LNCAP (cell line): ENCODE measurements at regions not wholly inside any gene's neighbourhood (a gene's known extent, or its start where the extent isn't known, plus 50 kb on each side); places are given as distances from the start of the nearest gene placed in this dataset.

Experiments used
- TF ChIP-seq, protein P1 (sequence below): fragments of 450-650 bp; IDR thresholded peaks from 2 replicates; pipeline ENCODE4 v1.5.1; 2017; ENCODE audit warnings: mild to moderate bottlenecking

DNA sequence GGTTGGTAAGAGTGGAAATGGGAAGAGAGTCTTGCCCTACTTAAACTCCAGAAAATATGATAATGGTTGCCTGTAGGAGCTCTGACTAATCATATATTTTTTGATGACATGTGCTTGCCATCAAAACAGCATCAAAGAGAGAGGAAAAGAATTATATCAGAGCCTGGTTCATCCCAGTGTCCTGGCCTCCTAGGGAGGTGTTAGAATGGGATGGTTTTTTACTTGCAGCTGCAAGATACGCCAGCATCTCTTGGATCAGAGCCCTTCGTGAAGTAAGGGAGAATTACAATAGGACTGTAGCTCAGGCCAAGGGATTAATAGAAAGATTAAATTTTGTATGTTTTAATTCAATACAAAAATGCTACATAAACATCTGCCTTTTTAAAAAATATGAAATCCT, 177.6 kb upstream of the HDAC9 start:
- TF ChIP-seq, protein P1, sequence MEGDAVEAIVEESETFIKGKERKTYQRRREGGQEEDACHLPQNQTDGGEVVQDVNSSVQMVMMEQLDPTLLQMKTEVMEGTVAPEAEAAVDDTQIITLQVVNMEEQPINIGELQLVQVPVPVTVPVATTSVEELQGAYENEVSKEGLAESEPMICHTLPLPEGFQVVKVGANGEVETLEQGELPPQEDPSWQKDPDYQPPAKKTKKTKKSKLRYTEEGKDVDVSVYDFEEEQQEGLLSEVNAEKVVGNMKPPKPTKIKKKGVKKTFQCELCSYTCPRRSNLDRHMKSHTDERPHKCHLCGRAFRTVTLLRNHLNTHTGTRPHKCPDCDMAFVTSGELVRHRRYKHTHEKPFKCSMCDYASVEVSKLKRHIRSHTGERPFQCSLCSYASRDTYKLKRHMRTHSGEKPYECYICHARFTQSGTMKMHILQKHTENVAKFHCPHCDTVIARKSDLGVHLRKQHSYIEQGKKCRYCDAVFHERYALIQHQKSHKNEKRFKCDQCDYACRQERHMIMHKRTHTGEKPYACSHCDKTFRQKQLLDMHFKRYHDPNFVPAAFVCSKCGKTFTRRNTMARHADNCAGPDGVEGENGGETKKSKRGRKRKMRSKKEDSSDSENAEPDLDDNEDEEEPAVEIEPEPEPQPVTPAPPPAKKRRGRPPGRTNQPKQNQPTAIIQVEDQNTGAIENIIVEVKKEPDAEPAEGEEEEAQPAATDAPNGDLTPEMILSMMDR = no peak

DNA sequence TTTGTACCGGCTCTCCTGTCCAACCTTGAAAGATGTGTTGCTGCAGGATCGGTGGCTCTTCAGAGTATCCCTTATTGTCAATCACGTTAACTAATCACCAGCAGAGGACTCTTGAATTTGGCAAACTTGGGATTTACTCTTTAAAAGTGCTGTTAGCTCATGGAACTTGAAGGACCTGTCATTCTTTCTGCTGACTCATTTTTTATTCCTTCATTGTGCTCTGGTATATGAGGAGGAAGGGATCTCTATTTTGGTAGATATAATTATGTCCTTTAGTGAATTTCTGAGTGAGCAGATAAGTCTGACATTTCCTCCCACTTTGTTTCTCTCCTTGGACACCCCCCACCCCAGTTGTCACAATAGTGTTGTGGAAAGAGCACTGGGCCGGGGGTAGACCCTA, 175.1 kb upstream of the HDAC9 start:
- TF ChIP-seq, protein P1 = no peak

DNA sequence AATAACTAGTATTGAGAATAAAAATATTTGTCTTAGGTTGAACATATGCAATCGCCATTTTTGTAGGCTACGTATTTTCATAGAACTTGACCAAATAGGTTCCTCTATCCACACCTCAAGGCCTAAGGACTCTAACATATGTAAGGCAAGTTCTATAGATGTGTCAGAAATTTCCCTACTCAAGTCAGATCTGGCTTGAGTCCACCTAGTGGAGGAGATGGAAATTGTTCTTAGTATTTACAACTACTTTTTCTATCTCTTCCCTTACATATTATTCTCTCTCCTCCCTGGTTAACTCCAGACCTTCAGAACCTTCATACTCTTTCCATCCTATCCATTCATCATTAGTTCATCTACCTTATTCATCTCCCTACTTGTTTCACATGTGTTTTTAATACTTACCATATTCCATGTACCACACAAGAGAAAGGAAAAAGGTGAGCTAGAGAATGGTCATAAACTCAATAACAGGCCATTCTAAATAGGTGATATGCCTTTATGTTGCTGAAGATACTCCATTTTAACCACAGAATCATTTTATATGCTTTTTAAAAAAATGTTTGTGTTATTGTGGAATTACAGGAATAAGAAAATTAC, 174.5 kb upstream of the HDAC9 start:
- TF ChIP-seq, protein P1 = peak; percentile 55

DNA sequence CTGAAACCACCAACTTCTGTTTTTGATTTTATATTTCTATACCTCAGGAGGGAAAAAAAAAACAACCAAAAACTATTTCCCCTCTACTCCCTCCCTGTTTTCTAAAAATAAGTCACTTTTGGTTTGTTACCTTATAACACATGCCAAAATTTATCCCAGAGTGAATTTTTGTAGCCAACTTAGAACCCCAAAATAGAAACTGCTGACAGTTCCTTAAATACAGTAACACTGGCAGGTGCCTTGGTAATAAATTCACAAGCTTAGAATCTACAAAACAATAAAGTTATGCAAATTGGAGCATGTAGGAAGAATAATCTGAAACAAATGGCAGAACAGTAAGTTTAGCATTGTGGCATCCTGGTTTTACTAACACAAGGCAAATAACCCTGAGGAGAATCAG, 165.0 kb upstream of the HDAC9 start:
- TF ChIP-seq, protein P1 = no peak

DNA sequence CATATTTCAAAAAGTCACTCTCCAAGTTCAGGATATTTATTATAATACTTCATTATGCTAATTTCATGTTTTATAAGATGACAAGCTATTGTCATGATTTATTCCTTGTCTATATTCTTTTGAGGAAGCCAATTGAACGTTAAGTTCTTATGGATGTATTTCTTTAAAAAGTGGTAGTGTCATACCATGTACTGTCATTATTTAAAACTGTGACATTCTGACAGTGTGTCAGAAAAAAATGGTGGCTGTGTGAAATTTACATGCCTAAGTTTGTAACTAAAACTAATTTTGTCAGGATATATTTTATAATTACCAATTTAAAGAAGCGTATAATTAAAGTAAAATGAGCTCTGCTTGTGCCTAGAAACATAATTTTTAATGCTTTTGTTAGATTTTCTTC, 158.9 kb upstream of the HDAC9 start:
- TF ChIP-seq, protein P1 = no peak

DNA sequence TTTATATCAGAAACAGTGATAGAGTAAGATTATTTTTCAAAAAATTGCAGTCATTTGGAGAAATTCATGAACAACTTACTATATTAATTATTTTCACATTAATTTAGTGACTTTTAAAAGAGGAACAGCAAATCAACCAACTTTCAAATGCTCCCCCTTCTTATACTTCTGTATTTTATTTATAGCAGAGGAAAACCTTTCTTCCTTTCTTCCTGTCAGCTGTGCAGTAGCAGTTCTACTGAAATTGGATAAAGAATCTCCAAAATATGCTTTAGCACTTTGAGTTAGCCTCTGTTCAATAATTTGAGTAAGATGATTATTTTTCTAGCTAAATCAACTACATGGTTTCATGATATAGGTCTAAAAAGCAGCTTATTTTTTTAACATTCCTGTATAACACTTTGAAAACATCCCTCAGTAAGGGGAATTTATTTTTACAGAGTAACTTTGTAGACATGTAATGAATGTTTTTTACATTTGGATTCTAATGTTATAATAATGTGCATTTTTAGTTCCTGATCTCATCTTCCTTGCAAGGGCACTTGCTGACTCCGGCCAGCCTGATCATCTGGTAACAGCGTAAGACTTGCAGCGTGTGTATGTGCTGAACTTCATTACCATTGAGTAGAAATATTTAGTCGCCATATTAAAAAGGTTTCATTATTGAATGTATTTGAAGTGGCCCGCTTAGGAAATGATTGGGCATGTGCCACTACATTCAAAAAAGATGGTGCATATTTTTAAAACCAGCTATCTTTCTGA, 158.3 kb upstream of the HDAC9 start:
- TF ChIP-seq, protein P1 = no peak

DNA sequence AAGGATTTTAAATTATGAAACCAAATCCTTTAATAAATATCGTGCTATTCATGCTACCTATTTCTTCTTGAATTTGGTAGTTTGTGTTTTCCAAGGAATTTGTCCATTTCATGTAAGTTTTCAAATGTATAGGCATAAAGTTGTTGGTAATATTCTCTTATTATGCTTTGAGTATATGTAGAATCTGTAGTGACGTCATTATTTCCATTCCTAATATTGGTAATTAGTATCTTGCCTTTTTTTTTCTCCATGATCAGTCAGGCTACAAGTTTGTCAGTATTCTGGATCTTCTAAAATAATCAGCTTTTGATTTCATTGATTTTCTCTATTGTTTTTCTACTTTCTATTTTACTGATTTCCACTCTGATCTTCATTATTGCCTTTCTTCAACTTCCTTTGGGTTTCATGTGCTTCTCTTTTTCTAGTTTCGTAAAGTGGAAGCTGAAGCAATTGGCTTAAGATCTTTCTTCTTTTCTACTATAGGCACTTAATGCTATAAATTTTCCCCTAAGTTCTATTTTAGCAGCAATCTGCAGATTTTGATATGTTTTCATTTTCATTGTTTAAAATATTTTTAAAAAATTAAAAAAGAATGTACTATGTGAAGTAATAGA, 156.5 kb upstream of the HDAC9 start:
- TF ChIP-seq, protein P1 = no peak
